Ishikawa (cell line): ENCODE measurements at regions not wholly inside any gene's neighbourhood (a gene's known extent, or its start where the extent isn't known, plus 50 kb on each side); places are given as distances from the start of the nearest gene placed in this dataset.

Source experiments
- CEBPB ChIP-seq: IDR thresholded peaks from 2 replicates; pipeline ENCODE4 v1.6.1; 2012
- CREB1 ChIP-seq: IDR thresholded peaks from 2 replicates; pipeline ENCODE4 v1.6.1; 2012; ENCODE audit warnings: low read depth
- EP300 ChIP-seq: IDR thresholded peaks from 2 replicates; pipeline ENCODE4 v1.6.1; 2012; ENCODE audit warnings: borderline replicate concordance
- NFIC ChIP-seq: IDR thresholded peaks from 2 replicates; pipeline ENCODE4 v1.6.1; 2012
- YY1 ChIP-seq: IDR thresholded peaks from 2 replicates; pipeline ENCODE4 v1.6.1; 2012; ENCODE audit warnings: low read depth
- TF ChIP-seq, protein P1 (sequence below): IDR thresholded peaks from 2 replicates; pipeline ENCODE4 v1.6.1; 2012; ENCODE audit warnings: low read depth, mild to moderate bottlenecking
- TF ChIP-seq, protein P2 (sequence below): IDR thresholded peaks from 2 replicates; pipeline ENCODE4 v1.6.1; 2012

DNA sequence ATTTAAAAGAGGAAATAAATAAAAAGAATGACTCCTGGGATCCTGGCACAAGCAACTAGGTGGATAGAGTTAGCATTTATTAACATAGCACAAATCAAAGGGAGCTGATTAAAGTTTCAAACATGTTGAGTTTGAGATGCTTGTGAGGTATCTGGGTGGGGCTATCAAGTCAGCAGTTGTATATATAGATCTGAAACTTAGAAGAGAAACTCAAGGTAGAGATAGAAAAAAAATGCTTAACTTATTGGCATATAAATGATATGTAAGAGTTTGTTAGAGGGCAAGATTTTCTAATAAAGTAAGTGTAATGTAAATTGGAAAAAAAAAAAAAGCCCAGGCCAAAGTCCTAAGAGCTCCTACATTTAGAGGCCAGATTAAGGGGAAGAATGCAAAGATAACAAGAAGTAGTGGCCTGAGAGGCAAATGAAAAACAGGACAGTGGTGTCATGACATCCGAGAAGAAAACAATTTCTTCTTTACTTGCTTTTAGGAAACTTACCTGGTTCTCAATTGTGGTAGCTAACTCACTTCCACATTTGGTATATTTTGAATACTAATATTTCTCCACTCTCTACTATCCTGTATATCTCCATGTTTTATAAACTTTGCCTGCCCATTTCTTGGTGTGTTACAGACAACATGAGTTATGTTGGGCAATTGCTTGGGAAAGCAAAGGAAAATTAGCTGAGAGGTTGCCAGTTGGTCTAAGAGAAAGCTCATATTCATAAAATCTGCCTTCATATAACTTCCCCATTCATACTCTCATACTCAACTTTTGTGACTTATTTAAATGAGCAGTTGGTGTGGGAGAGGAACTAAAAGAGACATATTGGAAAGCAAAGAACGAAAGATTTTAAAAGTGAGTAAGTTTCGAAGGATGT is 169.2 kb downstream of the PARM1 start:
- TF ChIP-seq, protein P1, sequence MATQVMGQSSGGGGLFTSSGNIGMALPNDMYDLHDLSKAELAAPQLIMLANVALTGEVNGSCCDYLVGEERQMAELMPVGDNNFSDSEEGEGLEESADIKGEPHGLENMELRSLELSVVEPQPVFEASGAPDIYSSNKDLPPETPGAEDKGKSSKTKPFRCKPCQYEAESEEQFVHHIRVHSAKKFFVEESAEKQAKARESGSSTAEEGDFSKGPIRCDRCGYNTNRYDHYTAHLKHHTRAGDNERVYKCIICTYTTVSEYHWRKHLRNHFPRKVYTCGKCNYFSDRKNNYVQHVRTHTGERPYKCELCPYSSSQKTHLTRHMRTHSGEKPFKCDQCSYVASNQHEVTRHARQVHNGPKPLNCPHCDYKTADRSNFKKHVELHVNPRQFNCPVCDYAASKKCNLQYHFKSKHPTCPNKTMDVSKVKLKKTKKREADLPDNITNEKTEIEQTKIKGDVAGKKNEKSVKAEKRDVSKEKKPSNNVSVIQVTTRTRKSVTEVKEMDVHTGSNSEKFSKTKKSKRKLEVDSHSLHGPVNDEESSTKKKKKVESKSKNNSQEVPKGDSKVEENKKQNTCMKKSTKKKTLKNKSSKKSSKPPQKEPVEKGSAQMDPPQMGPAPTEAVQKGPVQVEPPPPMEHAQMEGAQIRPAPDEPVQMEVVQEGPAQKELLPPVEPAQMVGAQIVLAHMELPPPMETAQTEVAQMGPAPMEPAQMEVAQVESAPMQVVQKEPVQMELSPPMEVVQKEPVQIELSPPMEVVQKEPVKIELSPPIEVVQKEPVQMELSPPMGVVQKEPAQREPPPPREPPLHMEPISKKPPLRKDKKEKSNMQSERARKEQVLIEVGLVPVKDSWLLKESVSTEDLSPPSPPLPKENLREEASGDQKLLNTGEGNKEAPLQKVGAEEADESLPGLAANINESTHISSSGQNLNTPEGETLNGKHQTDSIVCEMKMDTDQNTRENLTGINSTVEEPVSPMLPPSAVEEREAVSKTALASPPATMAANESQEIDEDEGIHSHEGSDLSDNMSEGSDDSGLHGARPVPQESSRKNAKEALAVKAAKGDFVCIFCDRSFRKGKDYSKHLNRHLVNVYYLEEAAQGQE: no peak
- TF ChIP-seq CREB1 (no peak), YY1 (no peak), CEBPB (no peak), NFIC (no peak), EP300 (no peak)
- TF ChIP-seq, protein P2, sequence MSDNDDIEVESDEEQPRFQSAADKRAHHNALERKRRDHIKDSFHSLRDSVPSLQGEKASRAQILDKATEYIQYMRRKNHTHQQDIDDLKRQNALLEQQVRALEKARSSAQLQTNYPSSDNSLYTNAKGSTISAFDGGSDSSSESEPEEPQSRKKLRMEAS: no peak
